Nephron (organoid): ENCODE measurements at regions not wholly inside any gene's neighbourhood (a gene's known extent, or its start where the extent isn't known, plus 50 kb on each side); places are given as distances from the start of the nearest gene placed in this dataset.

Experiments
- H3K27ac Mint-ChIP-seq, 3 experiments: 2 replicates each; pipeline ENCODE4 v1.8.0; 2020; ENCODE audit warnings: mixed read lengths in 3 of 3, mild to moderate bottlenecking in 2 of 3, moderate library complexity in 1 of 3
- H3K27me3 Mint-ChIP-seq: 2 replicates; pipeline ENCODE4 v1.8.0; 2021; ENCODE audit warnings: low read depth, mild to moderate bottlenecking, moderate library complexity, mixed read lengths
- H3K36me3 Mint-ChIP-seq: 2 replicates; pipeline ENCODE4 v1.8.0; 2020; ENCODE audit warnings: low read depth, mixed read lengths
- H3K4me1 Mint-ChIP-seq: 2 replicates; pipeline ENCODE4 v1.8.0; 2020; ENCODE audit warnings: mixed read lengths
- H3K4me3 Mint-ChIP-seq, 3 experiments: 2 replicates each; pipeline ENCODE4 v1.8.0; 2020; ENCODE audit warnings: mild to moderate bottlenecking in 3 of 3, mixed read lengths in 3 of 3, moderate library complexity in 2 of 3
- H3K9me3 Mint-ChIP-seq: 2 replicates; pipeline ENCODE4 v1.8.0; 2020; ENCODE audit warnings: mixed read lengths
- TF ChIP-seq, protein P1 (sequence below), 3 experiments: fragments of 200-600 bp; sonication (generic); IDR thresholded peaks; one replicate each; pipeline ENCODE4 v1.5.0; 2021; ENCODE audit warnings: antibody characterized with exemption in 3 of 3; ENCODE audit not compliant: unreplicated experiment in 3 of 3

GRCh38 chr1:169009666-169010065 lies 96.8 kb upstream of the ATP1B1 start:
- no peaks in the 10 kb centered on the region for H3K36me3 Mint-ChIP-seq
- H3K27ac Mint-ChIP-seq = no peak overlapping the region
- no peaks in the 10 kb centered on the region for H3K4me1 Mint-ChIP-seq
- no peaks in the 10 kb centered on the region for H3K27me3 Mint-ChIP-seq
- H3K9me3 Mint-ChIP-seq = no peaks in the 10 kb centered on the region
- no peak overlapping the region for H3K4me3 Mint-ChIP-seq
- TF ChIP-seq, protein P1, sequence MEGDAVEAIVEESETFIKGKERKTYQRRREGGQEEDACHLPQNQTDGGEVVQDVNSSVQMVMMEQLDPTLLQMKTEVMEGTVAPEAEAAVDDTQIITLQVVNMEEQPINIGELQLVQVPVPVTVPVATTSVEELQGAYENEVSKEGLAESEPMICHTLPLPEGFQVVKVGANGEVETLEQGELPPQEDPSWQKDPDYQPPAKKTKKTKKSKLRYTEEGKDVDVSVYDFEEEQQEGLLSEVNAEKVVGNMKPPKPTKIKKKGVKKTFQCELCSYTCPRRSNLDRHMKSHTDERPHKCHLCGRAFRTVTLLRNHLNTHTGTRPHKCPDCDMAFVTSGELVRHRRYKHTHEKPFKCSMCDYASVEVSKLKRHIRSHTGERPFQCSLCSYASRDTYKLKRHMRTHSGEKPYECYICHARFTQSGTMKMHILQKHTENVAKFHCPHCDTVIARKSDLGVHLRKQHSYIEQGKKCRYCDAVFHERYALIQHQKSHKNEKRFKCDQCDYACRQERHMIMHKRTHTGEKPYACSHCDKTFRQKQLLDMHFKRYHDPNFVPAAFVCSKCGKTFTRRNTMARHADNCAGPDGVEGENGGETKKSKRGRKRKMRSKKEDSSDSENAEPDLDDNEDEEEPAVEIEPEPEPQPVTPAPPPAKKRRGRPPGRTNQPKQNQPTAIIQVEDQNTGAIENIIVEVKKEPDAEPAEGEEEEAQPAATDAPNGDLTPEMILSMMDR (IDR thresholded peaks at IDR 0.05; ENCODE audit: unreplicated experiment in 3 of 3) = no peak

DNA sequence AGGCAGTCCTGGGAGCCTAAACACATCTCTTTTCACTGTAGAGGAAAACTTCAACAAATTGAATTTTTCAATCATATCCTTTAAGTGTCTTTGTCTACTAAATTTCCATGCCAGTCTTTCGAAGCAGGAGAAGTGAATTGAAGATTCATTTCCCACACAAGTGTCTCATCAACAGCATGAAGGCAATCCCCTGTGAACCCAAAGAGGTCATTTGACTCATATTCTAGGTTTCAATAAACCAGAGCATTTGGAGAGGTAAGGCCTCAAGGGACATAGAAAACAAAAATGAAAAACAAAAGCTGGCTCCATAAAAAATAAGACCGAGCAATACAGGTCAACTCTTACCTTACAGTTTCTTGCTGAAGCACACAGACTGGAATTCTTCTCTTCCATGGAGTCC lies 94.1 kb upstream of the ATP1B1 start:
- H3K27me3 Mint-ChIP-seq = no peaks in the 10 kb centered on the region
- H3K4me3 Mint-ChIP-seq = no peak overlapping the region
- no peaks in the 10 kb centered on the region for H3K4me1 Mint-ChIP-seq
- TF ChIP-seq, protein P1 (IDR thresholded peaks at IDR 0.05; ENCODE audit: unreplicated experiment in 3 of 3) = no peak
- no peaks in the 10 kb centered on the region for H3K36me3 Mint-ChIP-seq
- H3K9me3 Mint-ChIP-seq = no peaks in the 10 kb centered on the region
- H3K27ac Mint-ChIP-seq = no peak overlapping the region

DNA sequence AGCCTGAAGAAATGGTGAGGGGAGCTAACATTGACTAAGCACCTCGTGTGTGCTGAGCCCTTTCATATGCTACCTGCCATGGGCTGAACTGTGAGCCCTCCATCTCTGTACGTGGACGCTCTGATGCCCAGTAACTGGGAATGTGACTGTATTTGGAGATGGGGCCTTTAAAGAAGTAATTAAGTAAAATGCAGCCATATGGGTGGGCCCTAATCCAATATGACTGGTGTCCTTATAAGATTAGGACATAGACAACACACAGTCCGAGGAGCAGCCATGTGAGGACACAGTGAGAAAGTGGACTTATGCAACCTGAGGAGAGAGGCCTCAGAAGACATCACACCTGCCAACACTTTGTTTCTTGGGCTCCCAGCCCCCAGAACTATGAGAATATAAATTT lies 92.7 kb upstream of the ATP1B1 start:
- TF ChIP-seq, protein P1 (IDR thresholded peaks at IDR 0.05; ENCODE audit: unreplicated experiment in 3 of 3) = no peak
- no peaks in the 10 kb centered on the region for H3K36me3 Mint-ChIP-seq
- H3K9me3 Mint-ChIP-seq = no peaks in the 10 kb centered on the region
- no peaks in the 10 kb centered on the region for H3K4me1 Mint-ChIP-seq
- H3K27me3 Mint-ChIP-seq = no peaks in the 10 kb centered on the region
- H3K4me3 Mint-ChIP-seq = no peak overlapping the region
- H3K27ac Mint-ChIP-seq = no peak overlapping the region

GRCh38 chr1:169015464-169015863 lies 91.0 kb upstream of the ATP1B1 start:
- Mint-ChIP-seq H3K4me1 (no peaks in the 10 kb centered on the region), H3K36me3 (no peaks in the 10 kb centered on the region)

GRCh38 chr1:169018751-169019150 lies 87.7 kb upstream of the ATP1B1 start:
- Mint-ChIP-seq H3K9me3 (no peaks in the 10 kb centered on the region), H3K27me3 (no peaks in the 10 kb centered on the region), H3K4me3 (no peak overlapping the region), H3K36me3 (no peaks in the 10 kb centered on the region), H3K27ac (no peak overlapping the region), H3K4me1 (no peaks in the 10 kb centered on the region)
- TF ChIP-seq, protein P1 (IDR thresholded peaks at IDR 0.05; ENCODE audit: unreplicated experiment in 3 of 3) = no peak

More at GRCh38 chr1:169015464-169015863, 91.0 kb upstream of the ATP1B1 start:
- H3K4me3 Mint-ChIP-seq = no peak overlapping the region
- H3K9me3 Mint-ChIP-seq = no peaks in the 10 kb centered on the region
- H3K27me3 Mint-ChIP-seq = no peaks in the 10 kb centered on the region
- no peak overlapping the region for H3K27ac Mint-ChIP-seq
- TF ChIP-seq, protein P1 (IDR thresholded peaks at IDR 0.05; ENCODE audit: unreplicated experiment in 3 of 3) = no peak

DNA sequence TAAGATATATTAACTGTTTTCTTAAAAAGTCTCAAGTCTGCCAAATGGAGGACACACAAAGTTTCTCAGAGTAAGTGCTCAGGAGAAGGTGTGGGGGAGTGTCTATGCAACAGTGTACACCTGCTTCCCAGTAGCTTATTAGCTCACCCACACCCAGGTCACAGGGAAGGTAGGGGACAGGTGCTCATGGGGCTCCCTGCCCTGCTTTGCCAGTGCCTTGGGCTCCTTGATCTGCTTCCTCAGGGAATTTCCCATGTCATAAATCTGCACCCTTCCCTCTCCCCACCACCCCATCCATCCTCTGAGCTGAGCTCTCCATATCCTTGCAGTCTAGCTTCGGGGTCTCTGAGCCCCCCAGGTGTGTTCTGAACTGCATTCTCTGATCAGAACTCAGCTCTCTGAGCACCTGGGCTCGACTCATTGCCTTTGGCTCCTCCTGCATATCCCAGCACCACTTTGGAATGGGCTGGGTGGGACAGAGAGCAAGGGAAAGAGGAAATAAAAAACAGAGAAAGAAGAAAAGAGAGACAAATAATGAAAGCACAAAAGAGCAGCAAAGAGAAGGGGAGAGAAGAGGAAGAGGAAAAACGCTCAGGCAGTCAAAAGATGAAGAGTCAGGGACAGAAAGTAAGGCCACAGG lies 87.0 kb upstream of the ATP1B1 start:
- TF ChIP-seq, protein P1 (IDR thresholded peaks at IDR 0.05; ENCODE audit: unreplicated experiment in 3 of 3) = no peak
- no peaks in the 10 kb centered on the region for H3K4me1 Mint-ChIP-seq
- H3K36me3 Mint-ChIP-seq = no peaks in the 10 kb centered on the region
- H3K27me3 Mint-ChIP-seq = no peaks in the 10 kb centered on the region
- H3K9me3 Mint-ChIP-seq = no peaks in the 10 kb centered on the region
- H3K4me3 Mint-ChIP-seq = no peak overlapping the region
- peak overlapping the region in 2 of 3 experiments; percentile 6 to 19 for H3K27ac Mint-ChIP-seq
